ENCODE measurements at regions not wholly inside any gene's neighbourhood (a gene's known extent, or its start where the extent isn't known, plus 50 kb on each side); places are given as distances from the start of the nearest gene placed in this dataset.

DNA sequence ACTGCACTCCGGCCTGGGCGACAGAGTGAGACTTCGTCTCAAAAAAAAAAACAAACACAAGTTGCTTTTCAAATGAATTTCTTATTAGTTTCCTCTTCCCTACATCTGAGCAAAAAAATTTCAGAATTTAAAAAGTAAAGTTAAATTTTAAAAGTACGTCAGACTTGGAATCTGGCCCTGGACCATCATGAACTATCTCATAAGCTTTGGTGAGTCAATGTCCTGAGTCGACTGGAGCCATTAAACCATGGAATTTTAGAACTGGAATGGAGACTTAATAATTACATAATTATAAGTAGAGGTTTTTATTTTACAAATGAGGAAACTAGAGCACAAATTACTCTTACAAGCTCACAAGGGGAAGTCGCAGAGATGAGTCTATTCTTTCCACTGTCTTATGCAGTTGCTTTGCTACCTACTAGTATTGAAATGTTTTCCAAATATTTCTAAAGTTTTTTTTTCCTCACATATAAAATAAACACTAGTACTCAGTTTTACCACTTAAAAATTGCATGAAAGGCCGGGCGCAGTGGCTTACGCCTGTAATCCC, 98.0 kb upstream of the ZNF608 start:
- TF ChIP-seq, protein P1, sequence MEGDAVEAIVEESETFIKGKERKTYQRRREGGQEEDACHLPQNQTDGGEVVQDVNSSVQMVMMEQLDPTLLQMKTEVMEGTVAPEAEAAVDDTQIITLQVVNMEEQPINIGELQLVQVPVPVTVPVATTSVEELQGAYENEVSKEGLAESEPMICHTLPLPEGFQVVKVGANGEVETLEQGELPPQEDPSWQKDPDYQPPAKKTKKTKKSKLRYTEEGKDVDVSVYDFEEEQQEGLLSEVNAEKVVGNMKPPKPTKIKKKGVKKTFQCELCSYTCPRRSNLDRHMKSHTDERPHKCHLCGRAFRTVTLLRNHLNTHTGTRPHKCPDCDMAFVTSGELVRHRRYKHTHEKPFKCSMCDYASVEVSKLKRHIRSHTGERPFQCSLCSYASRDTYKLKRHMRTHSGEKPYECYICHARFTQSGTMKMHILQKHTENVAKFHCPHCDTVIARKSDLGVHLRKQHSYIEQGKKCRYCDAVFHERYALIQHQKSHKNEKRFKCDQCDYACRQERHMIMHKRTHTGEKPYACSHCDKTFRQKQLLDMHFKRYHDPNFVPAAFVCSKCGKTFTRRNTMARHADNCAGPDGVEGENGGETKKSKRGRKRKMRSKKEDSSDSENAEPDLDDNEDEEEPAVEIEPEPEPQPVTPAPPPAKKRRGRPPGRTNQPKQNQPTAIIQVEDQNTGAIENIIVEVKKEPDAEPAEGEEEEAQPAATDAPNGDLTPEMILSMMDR (IDR thresholded peaks at IDR 0.05), result no peak
- TF ChIP-seq POLR2A (IDR thresholded peaks at IDR 0.05), result no peak
- H3K27ac ChIP-seq, result no peak overlapping the region
- H3K36me3 ChIP-seq, result no peaks in the 10 kb centered on the region
- H3K9me3 ChIP-seq, result no peaks in the 10 kb centered on the region
- no peak overlapping the region for H3K4me3 ChIP-seq (replicated peaks in 1 of 3)
- DNase-seq, result no peak
- H3K27me3 ChIP-seq, result no peaks in the 10 kb centered on the region
- no peaks in the 10 kb centered on the region for H3K4me1 ChIP-seq
- 91 to 94% methylated on average over 9 of the region's 9 CpGs for WGBS, 2 donors
- intact Hi-C loops (cut with DNase I), result no loop called here

DNA sequence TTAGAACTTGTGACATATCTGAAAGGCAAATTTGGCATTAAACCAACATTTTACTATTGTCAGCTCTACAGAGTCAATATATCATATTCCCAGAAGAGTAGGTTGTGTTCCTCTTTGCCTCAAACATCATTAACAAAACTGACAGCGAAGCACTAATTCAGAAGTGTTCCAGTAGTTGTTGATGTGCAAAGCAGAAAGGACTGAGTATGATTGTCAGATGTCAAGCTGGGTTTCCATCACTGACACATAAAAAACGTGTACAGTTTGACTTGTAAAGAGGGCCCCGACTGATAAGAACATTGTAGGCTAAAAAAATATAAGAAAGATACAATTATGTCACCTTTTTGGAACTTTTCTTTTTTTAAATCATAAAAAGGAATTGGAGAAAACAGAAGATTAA, 101.5 kb upstream of the ZNF608 start:
- intact Hi-C loops (cut with DNase I), result no loop called here
- H3K4me3 ChIP-seq (replicated peaks in 1 of 3), result no peak overlapping the region
- H3K4me1 ChIP-seq, result no peaks in the 10 kb centered on the region
- no peaks in the 10 kb centered on the region for H3K9me3 ChIP-seq
- DNase-seq, result no peak
- TF ChIP-seq POLR2A (IDR thresholded peaks at IDR 0.05), result no peak
- TF ChIP-seq, protein P1 (IDR thresholded peaks at IDR 0.05), result no peak
- no peak overlapping the region for H3K27ac ChIP-seq
- no peaks in the 10 kb centered on the region for H3K27me3 ChIP-seq
- no peaks in the 10 kb centered on the region for H3K36me3 ChIP-seq
- 86 to 95% methylated on average over 3 of the region's 3 CpGs for WGBS, 2 donors

DNA sequence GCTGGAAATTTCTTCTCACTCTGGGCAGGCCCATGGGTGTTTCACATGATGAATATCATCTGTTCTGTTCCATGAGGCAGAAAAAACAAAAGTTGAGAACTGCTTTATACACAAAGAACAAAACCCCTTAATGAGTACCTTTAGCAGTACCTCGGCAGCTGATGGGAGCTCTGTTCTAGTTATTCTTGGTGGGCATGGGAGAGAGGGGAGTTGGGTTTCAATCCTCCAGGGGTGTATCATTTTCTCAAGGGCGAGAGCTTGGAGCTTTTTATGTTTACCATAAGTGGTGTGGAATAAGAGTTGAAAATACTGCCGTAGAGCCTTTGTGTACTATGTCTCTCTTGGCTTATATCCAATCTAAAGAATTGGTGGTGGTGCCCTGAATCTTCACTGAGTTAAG, 103.3 kb upstream of the ZNF608 start:
- no peaks in the 10 kb centered on the region for H3K36me3 ChIP-seq
- no peak overlapping the region for H3K27ac ChIP-seq
- intact Hi-C loops (cut with DNase I), result no loop called here
- TF ChIP-seq POLR2A (IDR thresholded peaks at IDR 0.05), result no peak
- TF ChIP-seq, protein P1 (IDR thresholded peaks at IDR 0.05), result no peak
- no peaks in the 10 kb centered on the region for H3K4me1 ChIP-seq
- no peaks in the 10 kb centered on the region for H3K9me3 ChIP-seq
- no peaks in the 10 kb centered on the region for H3K27me3 ChIP-seq
- no peak for DNase-seq
- 68% methylated on average over 3 of the region's 3 CpGs for WGBS, 2 donors
- H3K4me3 ChIP-seq (replicated peaks in 1 of 3), result no peak overlapping the region

DNA sequence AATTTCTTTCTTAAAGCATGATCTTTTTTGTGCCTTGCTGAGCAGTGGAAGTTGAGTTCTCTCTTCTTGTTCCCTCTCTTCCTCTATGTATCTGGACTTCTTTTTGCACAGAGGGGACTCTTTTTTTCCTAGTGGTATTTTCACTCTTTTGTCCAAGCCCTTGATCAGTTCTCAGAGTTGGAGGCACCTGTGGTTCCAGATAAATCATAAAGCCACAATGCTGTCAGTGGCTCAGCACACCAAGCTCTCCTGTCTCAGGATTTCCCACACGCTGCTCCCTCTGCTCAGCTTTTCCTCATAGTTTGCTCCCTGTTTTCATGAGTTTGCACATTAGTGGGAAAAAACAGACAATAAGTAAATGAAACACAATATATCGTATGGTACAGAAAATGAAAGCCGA, 110.3 kb upstream of the ZNF608 start:
- TF ChIP-seq, protein P1 (IDR thresholded peaks at IDR 0.05), result no peak
- no peak for TF ChIP-seq POLR2A (IDR thresholded peaks at IDR 0.05)
- no peaks in the 10 kb centered on the region for H3K27me3 ChIP-seq
- no peak overlapping the region for H3K4me3 ChIP-seq (replicated peaks in 1 of 3)
- no peaks in the 10 kb centered on the region for H3K4me1 ChIP-seq
- WGBS, 2 donors, result 91 to 98% methylated on average over 3 of the region's 3 CpGs
- DNase-seq, result no peak
- H3K36me3 ChIP-seq, result no peaks in the 10 kb centered on the region
- H3K27ac ChIP-seq, result no peak overlapping the region
- H3K9me3 ChIP-seq, result no peaks in the 10 kb centered on the region
- intact Hi-C loops (cut with DNase I), result no loop called here

DNA sequence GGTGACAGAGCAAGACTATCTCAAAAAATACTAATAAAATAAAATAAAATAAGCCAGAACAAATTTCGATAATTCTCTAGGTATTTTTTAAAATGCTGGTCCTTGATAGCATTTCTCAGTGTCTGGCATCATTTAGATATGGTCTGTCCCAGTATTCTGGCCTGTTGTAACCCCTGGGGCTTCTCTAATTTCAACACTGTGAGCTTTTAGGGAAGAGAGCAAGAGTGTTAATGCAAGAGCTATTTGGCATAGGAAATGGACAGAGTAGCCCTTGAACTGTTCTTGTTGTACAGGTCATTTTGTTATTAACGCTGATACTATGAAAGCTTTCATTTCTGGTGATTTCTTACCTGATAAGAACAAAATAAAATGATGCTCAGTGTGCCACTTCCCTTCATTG, 112.2 kb upstream of the ZNF608 start:
- H3K27ac ChIP-seq, result no peak overlapping the region
- H3K4me1 ChIP-seq, result no peaks in the 10 kb centered on the region
- no peaks in the 10 kb centered on the region for H3K9me3 ChIP-seq
- H3K4me3 ChIP-seq (replicated peaks in 1 of 3), result no peak overlapping the region
- 81 to 87% methylated on average over 2 of the region's 2 CpGs for WGBS, 2 donors
- no peaks in the 10 kb centered on the region for H3K36me3 ChIP-seq
- H3K27me3 ChIP-seq, result no peaks in the 10 kb centered on the region
- TF ChIP-seq, protein P1 (IDR thresholded peaks at IDR 0.05), result no peak
- TF ChIP-seq POLR2A (IDR thresholded peaks at IDR 0.05), result no peak
- DNase-seq, result no peak
- intact Hi-C loops (cut with DNase I), result no loop called here
